B cell (primary cell): ENCODE measurements at regions not wholly inside any gene's neighbourhood (a gene's known extent, or its start where the extent isn't known, plus 50 kb on each side); places are given as distances from the start of the nearest gene placed in this dataset.

ENCODE experiments used
- ATAC-seq: fragments of 200-7000 bp; cut with Tn5 transposase; one replicate; pipeline ENCODE4 v1.10.0; 2021; ENCODE audit warnings: low read depth, mild to moderate bottlenecking, moderate number of reproducible peaks, moderate library complexity
- CTCF ChIA-PET: fragments of 350-600 bp; sonication (Branson Sonifier 250); formaldehyde crosslinking; loops from one replicate; lab custom pipeline; 2021; ENCODE audit warnings: antibody characterized with exemption, inconsistent platforms; lab: Charles Lee
- POLR2A ChIA-PET: fragments of 350-600 bp; sonication (Branson Sonifier 250); formaldehyde crosslinking; loops from one replicate; lab custom pipeline; 2021; ENCODE audit warnings: antibody characterized with exemption; lab: Charles Lee
- DNase-seq: peaks from one replicate; pipeline ENCODE4 v3.0.0; 2013
- H2AFZ ChIP-seq: 2 replicates; pipeline ENCODE4 v1.6.1; 2012; ENCODE audit warnings: mild to moderate bottlenecking, low read depth, low read length; ENCODE audit not compliant: insufficient read depth, poor library complexity, severe bottlenecking
- H3K27ac ChIP-seq, 2 donors: 1 replicate in 1 of 2; 2 replicates in 1 of 2; pipeline ENCODE4 v1.5.1; 2012 to 2013; ENCODE audit warnings: low read length in 2 of 2, mild to moderate bottlenecking in 2 of 2, moderate library complexity in 1 of 2
- H3K27me3 ChIP-seq, 4 experiments: fragments of 200-600 bp in 1 of 4; sonication (generic) in 1 of 4; replicated peaks in 1 of 4; 1 replicate in 2 of 4; 2 replicates in 2 of 4; pipeline versions ENCODE4 v1.6.1 to v1.7.0; 2013 to 2016; ENCODE audit warnings: low read length in 3 of 4, mild to moderate bottlenecking in 2 of 4, mixed read lengths in 1 of 4, moderate library complexity in 1 of 4; ENCODE audit not compliant: insufficient read depth in 4 of 4, control insufficient read depth in 3 of 4; ENCODE audit errors: control extremely low read depth in 1 of 4
- H3K36me3 ChIP-seq, 2 experiments: replicated peaks in 1 of 2; 1 replicate in 1 of 2; 2 replicates in 1 of 2; pipeline versions ENCODE4 v1.6.1 to v1.7.1; 2013; ENCODE audit warnings: low read length in 1 of 2; ENCODE audit not compliant: insufficient read depth in 2 of 2, control insufficient read depth in 1 of 2; ENCODE audit errors: control extremely low read depth in 1 of 2, extremely low read depth in 1 of 2
- H3K4me1 ChIP-seq, 2 donors: fragments of 200-600 bp in 1 of 2; sonication (generic) in 1 of 2; 1 replicate in 1 of 2; 2 replicates in 1 of 2; pipeline versions ENCODE4 v1.5.1 to v1.6.1; 2013 to 2017; ENCODE audit warnings: low read length in 2 of 2; ENCODE audit not compliant: control insufficient read depth in 2 of 2, insufficient read depth in 2 of 2
- H3K4me2 ChIP-seq: replicated peaks from 2 replicates; pipeline ENCODE3; 2012; ENCODE audit warnings: mild to moderate bottlenecking, low read depth, low read length; ENCODE audit not compliant: poor library complexity, severe bottlenecking
- H3K4me3 ChIP-seq, 5 experiments: fragments of 200-600 bp in 1 of 5; sonication (generic) in 1 of 5; 1 replicate in 3 of 5; 2 replicates in 2 of 5; pipeline versions ENCODE4 v1.5.1 to v1.7.0; 2011 to 2016; ENCODE audit warnings: low read length in 4 of 5, mild to moderate bottlenecking in 4 of 5, low read depth in 2 of 5, control low read depth in 1 of 5, moderate library complexity in 1 of 5; ENCODE audit not compliant: insufficient read depth in 1 of 5; ENCODE audit errors: control extremely low read depth in 1 of 5, extremely low read depth in 1 of 5
- H3K79me2 ChIP-seq: fragments of 200-600 bp; sonication (generic); one replicate; pipeline ENCODE4 v1.6.0; 2016; ENCODE audit warnings: low read length; ENCODE audit not compliant: control insufficient read depth, insufficient read depth
- H3K9ac ChIP-seq: fragments of 200-600 bp; sonication (generic); 2 replicates; pipeline ENCODE4 v1.6.1; 2017; ENCODE audit warnings: mild to moderate bottlenecking, low read length, moderate library complexity
- H3K9me3 ChIP-seq, 3 donors: one replicate each; pipeline versions ENCODE4 v1.6.1 to v1.7.1; 2013; ENCODE audit warnings: low read length in 2 of 3; ENCODE audit not compliant: control insufficient read depth in 2 of 3, insufficient read depth in 1 of 3; ENCODE audit errors: control extremely low read depth in 1 of 3
- H4K20me1 ChIP-seq: 2 replicates; pipeline ENCODE4 v1.6.0; 2012; ENCODE audit warnings: mild to moderate bottlenecking, low read length; ENCODE audit not compliant: insufficient read depth, control insufficient read depth, poor library complexity, severe bottlenecking
- H3K27ac Mint-ChIP-seq: one replicate; pipeline ENCODE4 v1.8.0; 2021; ENCODE audit warnings: mixed read lengths
- H3K27me3 Mint-ChIP-seq: one replicate; pipeline ENCODE4 v1.8.0; 2021; ENCODE audit warnings: mixed read lengths
- H3K4me1 Mint-ChIP-seq: one replicate; pipeline ENCODE4 v1.8.0; 2021; ENCODE audit warnings: mixed read lengths
- H3K4me3 Mint-ChIP-seq: one replicate; pipeline ENCODE4 v1.8.0; 2021; ENCODE audit warnings: mixed read lengths
- H3K9me3 Mint-ChIP-seq: one replicate; pipeline ENCODE4 v1.8.0; 2022; ENCODE audit warnings: mixed read lengths; ENCODE audit not compliant: insufficient read depth
- CTCF ChIP-seq: fragments of 200-600 bp; IDR thresholded peaks from one replicate; pipeline ENCODE4 v1.8.0; 2022; ENCODE audit warnings: antibody characterized with exemption, mild to moderate bottlenecking
- EZH2 ChIP-seq: IDR thresholded peaks from 2 replicates; pipeline ENCODE4 v1.6.1; 2012; ENCODE audit warnings: borderline replicate concordance, low read depth, mild to moderate bottlenecking, moderate library complexity, low read length; ENCODE audit not compliant: insufficient read depth, poor library complexity, severe bottlenecking
- WGBS: methylation state at CpG from one replicate; pipeline ENCODE4 v1.1.5; 2013; ENCODE audit warnings: missing lambda C conversion rate; ENCODE audit not compliant: insufficient coverage; 5-methylcytosine and 5-hydroxymethylcytosine counted together
- intact Hi-C: fragments of 100-400 bp; cut with micrococcal nuclease; formaldehyde crosslinking; loops from one replicate; pipeline ENCODE4 v1.10.0; 2022

GRCh38 chr5:174558190-174558589 lies 166.2 kb upstream of the MSX2 start:
- no peak overlapping the region for H3K4me3 Mint-ChIP-seq
- no peak for DNase-seq
- no peak overlapping the region for H3K27ac ChIP-seq
- ATAC-seq: no peak
- H3K36me3 ChIP-seq: no peaks in the 10 kb centered on the region
- CTCF ChIA-PET: no interaction called here
- no peak overlapping the region for H3K9ac ChIP-seq
- no CpG with 5 or more reads among the region's 1 CpG for WGBS
- no peaks in the 10 kb centered on the region for H3K4me1 Mint-ChIP-seq
- H3K9me3 Mint-ChIP-seq: peaks cover 2% of the 10 kb centered on the region
- no peaks in the 10 kb centered on the region for H3K79me2 ChIP-seq
- H4K20me1 ChIP-seq: no peaks in the 10 kb centered on the region
- H3K4me2 ChIP-seq: no peak overlapping the region
- H3K27me3 Mint-ChIP-seq: no peaks in the 10 kb centered on the region
- no peaks in the 10 kb centered on the region for H3K27me3 ChIP-seq
- H3K4me3 ChIP-seq: no peak overlapping the region
- H3K4me1 ChIP-seq: no peaks in the 10 kb centered on the region
- peaks cover 0 to 15% (median 0%) of the 10 kb centered on the region in 3 donors for H3K9me3 ChIP-seq
- TF ChIP-seq CTCF: no peak
- TF ChIP-seq EZH2: no peak
- POLR2A ChIA-PET: no interaction called here
- no peak overlapping the region for H3K27ac Mint-ChIP-seq
- intact Hi-C loops: no loop called here
- H2AFZ ChIP-seq: no peak overlapping the region

DNA sequence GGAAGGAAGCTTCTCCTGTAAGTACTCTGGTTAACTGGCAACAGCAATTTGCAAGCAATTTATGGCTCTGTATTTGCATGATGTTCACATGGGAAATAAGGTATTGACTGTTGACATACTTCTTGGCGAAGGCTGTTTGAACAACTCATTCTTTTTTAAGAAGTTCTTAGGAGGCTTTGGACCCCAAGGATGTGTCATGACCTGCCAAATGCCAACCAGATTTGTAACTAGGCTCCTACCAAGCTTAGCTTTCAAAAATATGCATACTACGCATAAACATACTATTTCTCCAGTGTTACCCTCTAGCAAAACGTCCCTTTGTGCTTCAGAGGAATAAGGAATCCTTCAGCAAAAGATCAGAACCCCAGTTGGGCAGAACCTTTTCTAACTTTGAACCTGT lies 165.2 kb upstream of the MSX2 start:
- Histone ChIP-seq H3K4me3 (no peak overlapping the region), H3K79me2 (no peaks in the 10 kb centered on the region), H3K9me3 (peaks cover 0 to 15% (median 0%) of the 10 kb centered on the region in 3 donors), H3K4me1 (no peaks in the 10 kb centered on the region), H3K9ac (no peak overlapping the region), H3K4me2 (no peak overlapping the region), H3K27me3 (no peaks in the 10 kb centered on the region), H4K20me1 (no peaks in the 10 kb centered on the region), H3K36me3 (no peaks in the 10 kb centered on the region), H3K27ac (no peak overlapping the region), H2AFZ (no peak overlapping the region)
- DNase-seq: no peak
- Mint-ChIP-seq H3K4me1 (no peaks in the 10 kb centered on the region), H3K27ac (no peak overlapping the region), H3K4me3 (no peak overlapping the region), H3K27me3 (peaks cover 4% of the 10 kb centered on the region), H3K9me3 (peaks cover 2% of the 10 kb centered on the region)
- intact Hi-C loops: no loop called here
- TF ChIP-seq CTCF (no peak), EZH2 (no peak)
- CTCF ChIA-PET: no interaction called here
- POLR2A ChIA-PET: no interaction called here
- ATAC-seq: no peak
- 78% methylated on average over 2 of the region's 3 CpGs for WGBS
